ENCODE measurements at regions not wholly inside any gene's neighbourhood (a gene's known extent, or its start where the extent isn't known, plus 50 kb on each side); places are given as distances from the start of the nearest gene placed in this dataset.

GRCh38 chr6:15090145-15090579 lies 155.7 kb upstream of the JARID2 start:
- TF ChIP-seq EZH2 (IDR thresholded peaks at IDR 0.05; ENCODE audit: insufficient read depth, poor library complexity, severe bottlenecking) (no peak), EZH2phosphoT487 (IDR thresholded peaks at IDR 0.05; ENCODE audit: insufficient read depth, low read depth) (no peak)

Data from GM23248 (cell line).